Skeletal muscle tissue (tissue), 3 donors: ENCODE measurements at regions not wholly inside any gene's neighbourhood (a gene's known extent, or its start where the extent isn't known, plus 50 kb on each side); places are given as distances from the start of the nearest gene placed in this dataset.
"Not testable (repeated sequence)": the region's sequence is repeated elsewhere in the genome, so short reads cannot be mapped to it uniquely, and the experiment has no call there.

Experiments
- H3K27ac ChIP-seq: one replicate; pipeline ENCODE4 v1.7.0; 2013; ENCODE audit warnings: mild to moderate bottlenecking, low read depth, low read length, inconsistent platforms
- H3K27me3 ChIP-seq, 3 donors: one replicate each; pipeline ENCODE4 v1.7.0; 2013; ENCODE audit warnings: low read length in 3 of 3; ENCODE audit not compliant: control insufficient read depth in 3 of 3, insufficient read depth in 3 of 3
- H3K36me3 ChIP-seq, 3 donors: one replicate each; pipeline ENCODE4 v1.7.0; 2013; ENCODE audit warnings: low read length in 3 of 3; ENCODE audit not compliant: control insufficient read depth in 3 of 3, insufficient read depth in 3 of 3
- H3K4me1 ChIP-seq, 3 donors: one replicate each; pipeline ENCODE4 v1.7.0; 2013; ENCODE audit warnings: low read length in 3 of 3, mild to moderate bottlenecking in 3 of 3; ENCODE audit not compliant: control insufficient read depth in 3 of 3, insufficient read depth in 3 of 3
- H3K4me3 ChIP-seq, 3 donors: one replicate each; pipeline ENCODE4 v1.7.0; 2013; ENCODE audit warnings: low read length in 3 of 3
- H3K9ac ChIP-seq, 3 donors: one replicate each; pipeline ENCODE4 v1.7.0; 2013; ENCODE audit warnings: low read length in 3 of 3, mild to moderate bottlenecking in 3 of 3, moderate library complexity in 2 of 3, low read depth in 1 of 3
- H3K9me3 ChIP-seq, 3 donors: one replicate each; pipeline ENCODE4 v1.7.0; 2013; ENCODE audit warnings: low read length in 3 of 3; ENCODE audit not compliant: control insufficient read depth in 3 of 3
- donor health status: Osteomylitis.

DNA sequence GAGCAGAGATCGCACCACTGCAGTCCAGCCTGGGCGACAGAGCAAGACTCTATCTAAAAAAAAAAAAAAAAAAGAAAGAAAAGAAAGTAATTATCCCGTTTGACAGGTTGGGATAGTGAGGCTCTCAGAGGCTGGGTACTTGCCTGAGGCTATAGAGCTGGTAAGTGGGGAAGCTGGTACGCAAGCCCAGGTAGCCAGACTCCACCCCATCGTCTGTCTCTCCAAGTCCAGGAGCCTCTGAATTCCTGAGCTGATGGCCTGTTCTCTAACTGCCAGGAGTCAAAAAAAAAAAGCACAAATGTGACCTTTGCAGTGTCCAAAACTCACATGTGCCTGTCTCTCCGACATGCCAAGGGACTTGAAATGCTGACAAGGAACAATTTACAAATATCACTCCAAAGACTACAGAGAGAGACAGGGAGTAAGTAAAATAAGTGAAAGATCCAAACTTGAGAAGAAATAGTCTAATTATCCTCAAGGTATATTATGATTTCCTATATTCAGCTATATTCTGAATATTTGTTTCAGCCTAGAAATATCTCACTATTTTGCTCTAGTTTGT, 109.1 kb upstream of the SCAF8 start:
- H3K9me3 ChIP-seq: no peaks in the 10 kb centered on the region
- no peak overlapping the region for H3K27ac ChIP-seq
- no peak overlapping the region for H3K4me3 ChIP-seq
- no peaks in the 10 kb centered on the region for H3K4me1 ChIP-seq
- H3K9ac ChIP-seq: no peak overlapping the region
- no peaks in the 10 kb centered on the region for H3K36me3 ChIP-seq
- H3K27me3 ChIP-seq: no peaks in the 10 kb centered on the region

GRCh38 chr6:154624727-154625126, 108.5 kb upstream of the SCAF8 start:
- not testable (repeated sequence) for H3K9me3 ChIP-seq, H3K27me3 ChIP-seq, H3K4me3 ChIP-seq, H3K36me3 ChIP-seq, H3K4me1 ChIP-seq, H3K9ac ChIP-seq, H3K27ac ChIP-seq

- Histone ChIP-seq H3K4me1 (no peaks in the 10 kb centered on the region), H3K4me3 (no peak overlapping the region), H3K27ac (no peak overlapping the region), H3K9ac (no peak overlapping the region), H3K27me3 (no peaks in the 10 kb centered on the region), H3K36me3 (no peaks in the 10 kb centered on the region), H3K9me3 (no peaks in the 10 kb centered on the region)
Measured at GRCh38 chr6:154625721-154626120, 107.5 kb upstream of the SCAF8 start.

GRCh38 chr6:154629127-154629526, 104.1 kb upstream of the SCAF8 start:
- Histone ChIP-seq H3K9ac (no peak overlapping the region), H3K4me3 (no peak overlapping the region), H3K36me3 (no peaks in the 10 kb centered on the region), H3K27me3 (no peaks in the 10 kb centered on the region), H3K4me1 (no peaks in the 10 kb centered on the region), H3K27ac (no peak overlapping the region), H3K9me3 (peaks cover 0 to 2% (median 0%) of the 10 kb centered on the region in 3 donors)

GRCh38 chr6:154632119-154632518, 101.1 kb upstream of the SCAF8 start:
- Histone ChIP-seq H3K9me3 (peaks cover 0 to 2% (median 0%) of the 10 kb centered on the region in 3 donors), H3K27ac (no peak overlapping the region), H3K4me3 (no peak overlapping the region), H3K27me3 (no peaks in the 10 kb centered on the region), H3K4me1 (no peaks in the 10 kb centered on the region), H3K36me3 (no peaks in the 10 kb centered on the region), H3K9ac (no peak overlapping the region)

DNA sequence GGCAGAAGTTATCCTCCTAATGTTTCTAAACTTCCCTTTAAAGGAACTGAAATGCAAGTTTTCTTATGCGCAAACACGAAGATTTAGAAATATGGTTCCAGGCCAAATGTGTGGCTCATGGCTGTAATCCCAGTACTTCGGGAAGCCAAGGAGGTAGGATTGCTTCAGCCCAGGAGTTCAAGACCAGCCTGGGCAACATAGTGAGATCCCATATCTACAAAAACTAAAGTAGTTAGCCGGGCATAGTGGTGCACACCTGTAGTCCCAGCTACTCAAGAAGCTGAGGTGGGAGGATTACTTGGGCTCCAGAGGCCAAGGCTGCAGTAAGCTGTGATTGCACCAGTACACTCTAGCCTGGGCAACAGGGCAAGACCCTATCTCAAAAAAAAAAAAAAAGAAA, 95.8 kb upstream of the SCAF8 start:
- no peaks in the 10 kb centered on the region for H3K4me1 ChIP-seq
- H3K9ac ChIP-seq: no peak overlapping the region
- H3K27ac ChIP-seq: no peak overlapping the region
- no peaks in the 10 kb centered on the region for H3K27me3 ChIP-seq
- H3K9me3 ChIP-seq: peaks cover 0 to 2% (median 0%) of the 10 kb centered on the region in 3 donors
- H3K4me3 ChIP-seq: no peak overlapping the region
- no peaks in the 10 kb centered on the region for H3K36me3 ChIP-seq

GRCh38 chr6:154638369-154638768, 94.8 kb upstream of the SCAF8 start:
- peaks cover 0 to 2% (median 0%) of the 10 kb centered on the region in 3 donors for H3K9me3 ChIP-seq
- no peak overlapping the region for H3K9ac ChIP-seq
- no peaks in the 10 kb centered on the region for H3K4me1 ChIP-seq
- no peak overlapping the region for H3K4me3 ChIP-seq
- no peak overlapping the region for H3K27ac ChIP-seq
- H3K27me3 ChIP-seq: no peaks in the 10 kb centered on the region
- no peaks in the 10 kb centered on the region for H3K36me3 ChIP-seq

- H3K4me3 ChIP-seq, H3K36me3 ChIP-seq, H3K9ac ChIP-seq, H3K9me3 ChIP-seq, H3K27me3 ChIP-seq, H3K27ac ChIP-seq, H3K4me1 ChIP-seq: not testable (repeated sequence)
Measured at GRCh38 chr6:154639196-154639595, 94.0 kb upstream of the SCAF8 start.

DNA sequence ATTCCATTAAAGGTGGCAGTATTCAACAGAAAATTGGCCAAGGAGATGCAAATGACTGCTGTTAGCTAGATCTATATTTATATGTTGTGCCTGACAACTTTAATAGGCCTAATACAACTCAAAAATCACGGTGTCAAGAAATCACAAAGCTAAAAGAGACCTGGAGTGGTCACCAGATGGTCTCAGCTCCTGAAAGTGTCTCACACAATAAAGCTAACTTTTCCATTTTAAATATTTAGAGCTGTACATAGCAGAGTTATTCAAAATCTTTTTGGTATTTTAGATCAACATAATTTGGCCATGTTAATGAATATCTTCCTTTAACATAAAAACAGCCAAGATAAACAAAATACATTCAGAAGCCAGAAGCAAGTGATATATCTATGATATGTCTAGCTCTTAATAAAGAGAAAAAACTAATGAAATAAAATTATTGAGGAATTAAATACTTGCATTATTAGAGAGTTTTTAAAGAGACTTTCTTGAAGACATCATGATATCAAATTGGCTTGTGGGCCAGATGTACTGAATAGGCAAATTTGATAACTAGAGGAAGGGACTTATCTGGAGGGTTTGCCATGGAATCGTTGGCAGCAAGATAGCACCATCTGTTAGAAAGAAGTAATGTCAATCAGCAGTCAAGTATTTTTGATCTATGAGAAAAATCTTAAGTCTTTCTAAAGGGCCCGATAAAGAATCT, 84.9 kb upstream of the SCAF8 start:
- no peaks in the 10 kb centered on the region for H3K36me3 ChIP-seq
- no peaks in the 10 kb centered on the region for H3K9me3 ChIP-seq
- H3K9ac ChIP-seq: no peak overlapping the region
- no peak overlapping the region for H3K27ac ChIP-seq
- H3K4me1 ChIP-seq: peaks cover 0 to 3% (median 2%) of the 10 kb centered on the region in 3 donors
- H3K4me3 ChIP-seq: no peak overlapping the region
- no peaks in the 10 kb centered on the region for H3K27me3 ChIP-seq

GRCh38 chr6:154648888-154649205, 84.4 kb upstream of the SCAF8 start:
- Histone ChIP-seq H3K27me3 (no peaks in the 10 kb centered on the region), H3K27ac (no peak overlapping the region), H3K9ac (no peak overlapping the region), H3K36me3 (no peaks in the 10 kb centered on the region), H3K4me3 (no peak overlapping the region), H3K4me1 (peaks cover 0 to 5% (median 3%) of the 10 kb centered on the region in 3 donors), H3K9me3 (no peaks in the 10 kb centered on the region)
